ENCODE measurements at regions not wholly inside any gene's neighbourhood (a gene's known extent, or its start where the extent isn't known, plus 50 kb on each side); places are given as distances from the start of the nearest gene placed in this dataset.
"Not testable (repeated sequence)": the region's sequence is repeated elsewhere in the genome, so short reads cannot be mapped to it uniquely, and the experiment has no call there.

DNA sequence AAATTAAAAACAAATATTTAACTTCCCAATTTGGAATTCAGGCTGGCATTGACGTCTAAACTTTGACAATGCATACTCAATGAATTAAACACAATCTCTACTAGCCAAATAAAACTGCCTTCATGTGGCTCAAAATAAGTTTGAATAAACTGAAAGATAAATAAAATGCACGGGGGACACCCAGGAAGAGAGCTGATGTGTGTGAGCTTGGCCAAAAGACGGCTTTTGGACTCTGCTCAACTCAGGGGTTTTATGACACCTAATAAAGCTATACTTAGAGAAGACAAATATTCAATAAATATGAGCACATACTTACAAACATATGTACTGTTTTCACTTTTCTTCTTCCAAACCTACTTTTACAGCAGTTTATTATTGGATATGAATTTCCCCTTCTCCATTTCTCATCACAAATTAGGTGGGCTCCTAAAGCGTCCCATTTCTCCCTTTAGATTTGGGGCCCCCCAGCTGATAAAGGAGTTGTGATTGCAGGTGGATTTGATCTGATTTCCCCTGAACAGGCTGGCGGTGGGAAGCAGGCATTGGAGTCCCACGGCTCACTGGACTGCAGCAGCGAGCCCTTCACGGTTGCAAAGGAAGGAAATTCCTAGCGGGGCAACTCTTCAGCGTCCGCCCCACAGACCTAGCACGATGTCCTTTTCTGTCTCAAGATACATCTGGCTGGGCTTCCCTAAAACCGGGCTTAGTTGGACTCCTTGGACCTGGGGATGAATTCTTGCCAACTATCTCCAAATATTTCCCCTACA lies 79.6 kb downstream of the INSIG1 start:
- no peak for DNase-seq

- no peak for DNase-seq
These were observed 79.9 kb upstream of the EN2 start for GRCh38 chr7:155377838-155378579.

DNA sequence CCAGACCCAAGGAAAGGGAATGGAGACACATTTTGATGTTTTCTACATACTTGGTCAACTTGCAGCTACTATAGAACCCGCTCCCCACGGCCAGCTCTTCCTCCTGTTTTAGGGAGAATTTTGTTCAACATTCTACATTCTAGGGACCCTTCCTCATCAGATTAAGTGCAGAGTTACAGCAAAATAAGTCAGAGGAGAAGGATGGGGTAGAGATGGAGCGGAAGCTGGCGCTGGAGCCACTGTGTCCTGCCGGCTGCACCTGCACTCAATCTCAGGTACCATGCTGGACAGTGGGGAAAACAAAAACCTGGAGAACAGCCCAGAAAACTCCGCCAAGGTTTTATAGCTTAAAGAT lies 79.4 kb upstream of the EN2 start:
- DNase-seq = no peak

GRCh38 chr7:155378959-155379871 lies 78.7 kb upstream of the EN2 start:
- no peak for DNase-seq

- DNase-seq = peak; percentile 37
These were observed 77.6 kb upstream of the EN2 start for GRCh38 chr7:155380221-155380861.

- DNase-seq = no peak
These were observed 76.7 kb upstream of the EN2 start for GRCh38 chr7:155380976-155381851.

DNA sequence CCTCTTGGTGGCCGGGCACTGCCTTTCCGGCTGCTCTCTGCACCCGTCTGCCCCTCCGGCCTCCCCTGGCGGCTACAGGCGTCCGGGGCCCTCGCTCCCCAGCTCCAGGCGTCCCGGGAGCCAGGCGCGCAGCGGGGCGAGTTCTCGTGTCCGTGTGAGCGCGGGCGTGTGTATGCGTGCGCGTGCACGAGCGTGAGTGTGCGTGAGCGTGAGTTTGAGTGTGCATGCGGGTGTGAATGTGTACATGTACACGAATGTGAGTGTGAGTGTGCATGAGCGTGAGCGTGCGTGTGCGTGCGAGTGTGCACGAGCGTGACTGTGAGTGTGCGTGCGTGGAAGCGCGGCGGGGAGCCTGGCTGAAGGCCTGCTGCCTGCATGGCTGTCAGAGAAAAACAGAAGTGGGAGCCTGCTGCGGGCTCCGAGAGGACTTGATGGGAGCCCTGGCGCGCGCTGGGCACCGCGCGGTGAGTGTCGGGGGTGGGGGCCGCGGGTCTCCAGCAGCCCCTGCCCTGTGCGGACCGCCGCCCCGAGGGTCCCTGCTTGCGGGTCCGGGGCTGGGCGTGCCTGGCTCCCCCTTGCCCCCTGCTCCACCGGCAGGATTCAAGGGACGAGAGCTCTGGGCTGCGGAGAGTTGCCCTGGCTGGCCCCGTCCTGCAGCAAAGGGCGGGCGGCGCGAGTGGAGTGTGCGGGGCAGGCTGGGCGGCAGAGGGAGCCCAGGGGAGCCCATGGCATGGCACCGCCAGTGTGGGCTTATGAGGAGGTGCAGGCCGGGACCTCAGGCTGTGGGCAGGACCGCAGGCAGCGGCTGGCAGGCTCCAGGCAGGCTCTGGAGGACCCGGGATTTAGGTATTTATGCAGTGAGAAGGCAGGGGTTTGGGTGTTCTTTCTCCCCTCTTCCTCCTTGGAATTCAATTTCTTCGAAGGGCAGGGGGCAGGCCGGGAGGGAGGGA lies 75.8 kb upstream of the EN2 start:
- DNase-seq = no peak

DNA sequence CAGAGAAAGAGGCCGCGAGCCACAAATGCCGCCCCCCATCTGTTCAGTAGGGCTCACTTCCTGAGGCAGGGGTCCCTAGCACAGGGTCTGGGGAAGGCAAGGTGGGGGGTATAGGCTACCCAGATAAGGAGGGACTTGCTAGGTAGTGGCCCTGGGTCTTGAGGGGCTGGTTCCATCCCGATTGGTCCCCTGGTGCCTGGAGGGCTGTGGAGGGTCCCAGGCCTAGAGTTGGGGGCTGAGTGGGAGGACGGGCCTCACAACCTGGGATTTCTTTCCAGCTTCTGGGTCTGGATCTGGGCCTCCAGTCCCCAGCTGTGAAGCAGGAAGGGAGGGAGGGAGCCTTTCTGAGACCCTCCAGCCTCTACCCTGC lies 75.1 kb upstream of the EN2 start:
- DNase-seq = no peak

GRCh38 chr7:155383756-155384491 lies 74.0 kb upstream of the EN2 start:
- DNase-seq = no peak

GRCh38 chr7:155384751-155385150 lies 73.2 kb upstream of the EN2 start:
- DNase-seq = no peak

DNA sequence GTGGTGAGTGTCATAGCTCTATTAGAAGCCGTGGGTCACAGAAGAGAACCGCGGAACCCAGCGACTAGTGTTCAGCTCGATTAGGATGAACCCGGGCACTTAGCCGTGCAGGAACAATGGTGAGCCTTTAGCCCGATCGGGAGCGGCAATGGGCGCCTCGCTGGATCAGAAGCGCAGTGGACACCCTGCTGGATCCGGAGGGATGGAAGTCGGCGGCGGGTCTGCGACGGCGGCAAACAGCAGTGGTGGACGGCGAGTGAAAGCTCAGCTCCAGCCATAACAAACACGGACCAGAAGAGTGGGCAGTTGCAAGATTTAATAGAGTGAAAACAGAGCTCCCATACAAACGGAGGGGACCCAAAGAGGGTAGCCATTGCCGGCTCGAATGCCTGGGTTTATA lies 72.7 kb upstream of the EN2 start:
- DNase-seq = not testable (repeated sequence)

DNA sequence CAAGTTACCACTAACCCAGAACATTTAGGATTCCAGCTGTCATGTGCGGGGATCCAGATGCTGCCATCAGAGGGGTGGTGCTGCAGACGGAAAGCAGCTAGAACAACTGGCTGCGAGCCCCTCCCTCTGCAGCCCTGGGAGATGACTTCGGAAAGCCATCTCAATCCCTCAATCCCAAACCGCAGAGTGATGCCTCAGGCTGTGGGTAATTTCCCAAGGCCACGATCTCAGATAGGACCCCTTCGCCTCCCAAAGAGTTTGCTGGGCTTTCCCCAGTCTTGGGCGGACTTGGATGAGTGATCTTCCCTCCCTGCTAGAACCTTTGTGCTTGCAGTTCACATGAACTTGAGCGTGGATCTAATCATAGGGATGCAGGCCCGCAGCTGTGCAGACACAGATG lies 71.3 kb upstream of the EN2 start:
- peak; percentile 32 for DNase-seq

GRCh38 chr7:155387066-155387620 lies 70.8 kb upstream of the EN2 start:
- no peak for DNase-seq

- DNase-seq = no peak
These were observed 69.4 kb upstream of the EN2 start for GRCh38 chr7:155388561-155388960.

GRCh38 chr7:155391414-155391813 lies 66.5 kb upstream of the EN2 start:
- DNase-seq = no peak

GRCh38 chr7:155392726-155393570 lies 65.0 kb upstream of the EN2 start:
- no peak for DNase-seq

- DNase-seq = no peak
These were observed 63.5 kb upstream of the EN2 start for GRCh38 chr7:155394413-155394812.

DNA sequence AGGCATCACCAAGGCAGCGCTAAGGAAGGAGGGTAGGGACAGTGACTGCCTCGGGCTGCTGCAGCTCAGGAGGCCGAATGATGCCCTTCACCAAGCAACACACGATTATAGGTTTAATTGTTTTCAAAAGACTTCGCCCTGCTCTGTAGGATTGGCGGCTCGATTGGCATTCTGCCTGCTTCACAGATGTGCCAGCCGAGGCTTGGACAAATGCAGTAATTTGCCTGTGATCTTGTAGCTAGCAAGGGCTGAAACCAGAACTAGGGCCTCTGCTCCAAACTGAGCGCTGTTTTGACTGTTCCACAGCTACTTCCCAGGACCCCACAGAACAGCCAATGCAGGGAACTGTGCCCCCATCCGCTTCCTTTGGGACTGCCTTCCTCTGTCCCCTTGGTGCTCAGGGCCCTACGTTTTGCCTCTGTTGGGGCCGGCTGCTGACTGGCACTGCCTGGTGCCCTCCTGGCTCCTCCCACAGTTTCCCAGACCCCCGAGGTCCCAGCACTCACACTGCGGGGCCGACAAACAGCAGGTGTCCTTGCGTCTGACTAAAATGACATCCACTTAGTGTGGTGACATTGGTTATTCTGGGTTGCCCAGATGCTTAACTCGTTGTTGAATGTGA lies 62.6 kb upstream of the EN2 start:
- DNase-seq = no peak

Measured in skin of body (tissue), 1 donor.